Bronchial epithelial cell (primary cell): ENCODE measurements at regions not wholly inside any gene's neighbourhood (a gene's known extent, or its start where the extent isn't known, plus 50 kb on each side); places are given as distances from the start of the nearest gene placed in this dataset.
"Not testable (repeated sequence)": the region's sequence is repeated elsewhere in the genome, so short reads cannot be mapped to it uniquely, and the experiment has no call there.

Source experiments
- DNase-seq: peaks from one replicate; pipeline ENCODE4 v3.0.0-alpha.2; 2010; ENCODE audit warnings: low read depth
- FAIRE-seq: peaks from 2 replicates; lab custom pipeline; 2011; peaks lifted over from hg19 to GRCh38; lab: Jason Lieb, UNC
- H3K27me3 ChIP-seq: 2 replicates; pipeline ENCODE4 v1.5.1; 2011; ENCODE audit warnings: low read length; ENCODE audit not compliant: control insufficient read depth, insufficient read depth
- H3K36me3 ChIP-seq: 2 replicates; pipeline ENCODE4 v1.5.1; 2011; ENCODE audit warnings: low read length; ENCODE audit not compliant: control insufficient read depth, insufficient read depth
- H3K4me3 ChIP-seq: 2 replicates; pipeline ENCODE4 v1.5.1; 2011; ENCODE audit warnings: mild to moderate bottlenecking, low read depth, low read length, control low read depth
- TF ChIP-seq, protein P1 (sequence below): IDR thresholded peaks from 2 replicates; pipeline ENCODE4 v1.5.1; 2011; ENCODE audit warnings: mild to moderate bottlenecking, moderate library complexity, low read length, control low read depth, inconsistent platforms; ENCODE audit not compliant: insufficient read depth, severe bottlenecking

DNA sequence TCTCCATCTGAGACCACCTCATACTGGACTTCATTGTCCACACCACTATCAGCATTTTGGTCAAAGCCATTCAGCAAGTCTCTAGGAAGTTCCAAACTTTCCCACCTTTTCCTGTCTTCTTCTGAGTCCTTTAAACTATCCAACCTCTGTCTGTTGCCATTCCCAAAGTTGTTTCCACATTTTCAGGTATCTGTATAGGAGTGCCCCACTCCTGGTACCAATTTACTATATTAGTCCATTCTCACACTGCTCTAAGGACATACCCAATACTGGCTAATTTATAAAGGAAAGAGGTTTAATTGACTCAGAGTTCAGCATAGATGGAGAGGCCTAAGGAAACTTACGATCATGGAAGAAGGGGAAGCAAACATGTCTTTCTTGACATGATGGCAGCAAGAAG lies 292.2 kb upstream of the ATXN7L3B start:
- H3K27me3 ChIP-seq: no peaks in the 10 kb centered on the region
- TF ChIP-seq, protein P1, sequence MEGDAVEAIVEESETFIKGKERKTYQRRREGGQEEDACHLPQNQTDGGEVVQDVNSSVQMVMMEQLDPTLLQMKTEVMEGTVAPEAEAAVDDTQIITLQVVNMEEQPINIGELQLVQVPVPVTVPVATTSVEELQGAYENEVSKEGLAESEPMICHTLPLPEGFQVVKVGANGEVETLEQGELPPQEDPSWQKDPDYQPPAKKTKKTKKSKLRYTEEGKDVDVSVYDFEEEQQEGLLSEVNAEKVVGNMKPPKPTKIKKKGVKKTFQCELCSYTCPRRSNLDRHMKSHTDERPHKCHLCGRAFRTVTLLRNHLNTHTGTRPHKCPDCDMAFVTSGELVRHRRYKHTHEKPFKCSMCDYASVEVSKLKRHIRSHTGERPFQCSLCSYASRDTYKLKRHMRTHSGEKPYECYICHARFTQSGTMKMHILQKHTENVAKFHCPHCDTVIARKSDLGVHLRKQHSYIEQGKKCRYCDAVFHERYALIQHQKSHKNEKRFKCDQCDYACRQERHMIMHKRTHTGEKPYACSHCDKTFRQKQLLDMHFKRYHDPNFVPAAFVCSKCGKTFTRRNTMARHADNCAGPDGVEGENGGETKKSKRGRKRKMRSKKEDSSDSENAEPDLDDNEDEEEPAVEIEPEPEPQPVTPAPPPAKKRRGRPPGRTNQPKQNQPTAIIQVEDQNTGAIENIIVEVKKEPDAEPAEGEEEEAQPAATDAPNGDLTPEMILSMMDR: no peak
- H3K36me3 ChIP-seq: no peaks in the 10 kb centered on the region
- DNase-seq (no peak), FAIRE-seq (no peak)
- H3K4me3 ChIP-seq: no peak overlapping the region

DNA sequence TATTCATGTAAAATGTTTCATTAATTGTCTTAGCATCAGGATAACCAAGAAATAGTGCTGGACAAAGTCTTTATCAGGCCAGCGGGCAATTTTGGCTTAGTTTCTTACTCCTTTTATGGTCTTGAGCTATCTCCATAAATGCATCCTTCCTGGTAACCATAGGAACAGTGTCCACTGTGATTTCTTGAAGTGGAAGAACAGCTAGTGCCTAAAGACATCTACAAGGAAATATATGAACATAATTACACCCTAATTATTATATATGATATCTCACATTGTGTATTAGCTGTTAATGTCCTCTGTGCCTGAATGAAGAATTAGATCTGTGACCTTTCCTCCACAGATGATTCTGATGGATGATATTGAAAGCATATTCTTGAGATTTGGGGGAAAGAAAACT lies 286.7 kb upstream of the ATXN7L3B start:
- Histone ChIP-seq H3K27me3 (no peaks in the 10 kb centered on the region), H3K36me3 (no peaks in the 10 kb centered on the region), H3K4me3 (no peak overlapping the region)
- no peak for DNase-seq
- TF ChIP-seq, protein P1: no peak
- FAIRE-seq: no peak

DNA sequence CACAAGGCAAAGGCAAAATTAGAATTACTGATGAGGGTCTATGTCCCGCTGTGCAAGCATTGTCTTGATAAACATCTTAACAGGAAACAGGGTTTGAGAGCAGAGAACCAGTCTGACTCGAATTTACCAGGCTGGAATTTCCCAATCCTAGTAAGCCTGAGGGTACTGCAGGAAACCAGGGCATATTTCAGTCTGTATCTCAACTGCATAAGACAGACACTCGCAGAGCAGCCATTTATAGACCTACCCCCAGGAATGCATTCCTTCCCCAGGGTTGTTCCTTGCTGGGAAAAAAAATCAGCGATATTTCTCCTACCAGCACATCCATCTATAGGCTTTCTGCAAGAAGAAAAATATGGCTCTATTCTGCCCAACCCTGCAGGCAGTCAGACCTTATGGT lies 283.8 kb upstream of the ATXN7L3B start:
- DNase-seq, H3K36me3 ChIP-seq, H3K27me3 ChIP-seq, FAIRE-seq, H3K4me3 ChIP-seq: not testable (repeated sequence)

DNA sequence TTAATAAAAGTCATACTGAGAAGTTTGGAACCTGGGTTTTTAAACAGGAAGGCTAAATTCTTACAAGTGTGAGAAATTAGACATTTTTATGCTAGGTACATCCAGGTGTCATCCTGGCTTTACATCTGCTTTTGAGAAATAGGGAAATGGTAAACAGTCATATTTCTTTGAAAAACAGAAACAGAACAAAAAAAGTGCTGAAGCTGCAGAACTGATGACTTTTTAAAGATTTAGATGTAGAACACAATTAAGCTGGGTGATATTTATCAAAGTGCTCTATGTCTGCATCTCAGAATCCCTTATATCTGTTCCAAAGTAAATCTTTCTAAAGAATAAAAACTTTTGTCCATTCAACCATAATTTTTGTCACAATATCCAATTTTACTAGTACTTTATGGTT lies 282.9 kb upstream of the ATXN7L3B start:
- Histone ChIP-seq H3K27me3 (no peaks in the 10 kb centered on the region), H3K36me3 (no peaks in the 10 kb centered on the region), H3K4me3 (no peak overlapping the region)
- FAIRE-seq (no peak), DNase-seq (no peak)
- TF ChIP-seq, protein P1: no peak

DNA sequence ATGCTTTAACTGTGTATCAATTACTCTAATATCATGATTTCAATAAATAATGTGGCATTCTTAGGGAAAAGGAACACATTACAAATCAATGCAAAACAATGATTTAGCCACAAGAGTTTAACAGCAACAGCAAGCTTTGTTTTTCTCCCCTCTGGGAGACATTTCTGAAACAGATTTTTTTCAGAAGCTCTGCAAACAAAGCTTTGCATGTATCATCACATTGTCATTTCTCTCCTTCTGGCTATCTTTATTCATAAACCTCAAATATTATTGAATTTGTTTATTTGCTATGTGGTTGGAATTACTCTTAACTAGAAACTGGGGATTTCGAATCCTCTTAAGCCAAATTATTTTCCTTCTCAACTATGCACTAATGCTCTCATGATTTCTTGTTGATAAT lies 278.4 kb upstream of the ATXN7L3B start:
- FAIRE-seq: no peak
- no peaks in the 10 kb centered on the region for H3K36me3 ChIP-seq

DNA sequence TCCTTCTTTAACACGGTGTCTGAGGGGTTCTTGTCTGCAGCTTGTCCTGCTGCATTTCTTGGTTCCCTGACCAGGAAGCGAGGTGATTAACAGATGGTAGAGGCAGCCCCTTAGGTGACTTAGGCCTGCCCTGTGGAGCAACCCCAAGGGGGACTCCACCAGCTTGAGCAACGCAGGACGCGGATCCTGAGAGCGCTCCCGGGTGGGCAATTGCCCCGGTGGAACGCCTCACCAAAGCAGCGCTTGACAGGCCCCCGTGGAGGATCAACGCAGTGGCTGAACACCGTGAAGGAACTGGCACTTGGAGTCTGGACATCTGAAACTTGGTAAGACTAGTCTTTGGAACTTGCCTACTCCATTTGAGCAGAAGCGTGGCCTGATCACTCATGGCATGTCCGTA lies 272.9 kb upstream of the ATXN7L3B start:
- Histone ChIP-seq H3K27me3 (no peaks in the 10 kb centered on the region), H3K4me3 (no peak overlapping the region), H3K36me3 (no peaks in the 10 kb centered on the region)
- TF ChIP-seq, protein P1: no peak
- DNase-seq (no peak), FAIRE-seq (no peak)

More for the DNA sequence above, 278.4 kb upstream of the ATXN7L3B start:
- DNase-seq: no peak
- Histone ChIP-seq H3K4me3 (no peak overlapping the region), H3K27me3 (no peaks in the 10 kb centered on the region)
- TF ChIP-seq, protein P1: no peak

DNA sequence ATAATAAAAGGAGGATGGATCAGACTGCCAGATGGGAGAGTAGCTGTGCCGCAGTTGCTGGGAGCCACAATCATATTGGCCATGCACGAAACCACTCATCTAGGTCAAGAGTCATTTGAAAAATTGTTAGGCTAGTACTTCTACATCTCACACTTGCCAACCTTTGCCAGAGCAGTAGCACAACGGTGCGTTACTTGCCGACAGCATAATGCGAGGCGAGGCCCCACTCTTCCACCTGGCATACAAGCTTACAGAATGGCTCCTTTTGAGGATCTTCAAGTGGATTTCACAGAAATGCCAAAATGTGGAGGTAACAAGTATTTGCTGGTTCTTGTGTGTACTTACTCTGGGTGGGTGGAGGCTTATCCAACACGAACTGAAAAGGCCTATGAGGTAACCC lies 268.3 kb upstream of the ATXN7L3B start:
- not testable (repeated sequence) for H3K4me3 ChIP-seq, FAIRE-seq

More for the DNA sequence above, 268.3 kb upstream of the ATXN7L3B start:
- not testable (repeated sequence) for DNase-seq, H3K27me3 ChIP-seq, H3K36me3 ChIP-seq
